ENCODE measurements at regions not wholly inside any gene's neighbourhood (a gene's known extent, or its start where the extent isn't known, plus 50 kb on each side); places are given as distances from the start of the nearest gene placed in this dataset.

DNA sequence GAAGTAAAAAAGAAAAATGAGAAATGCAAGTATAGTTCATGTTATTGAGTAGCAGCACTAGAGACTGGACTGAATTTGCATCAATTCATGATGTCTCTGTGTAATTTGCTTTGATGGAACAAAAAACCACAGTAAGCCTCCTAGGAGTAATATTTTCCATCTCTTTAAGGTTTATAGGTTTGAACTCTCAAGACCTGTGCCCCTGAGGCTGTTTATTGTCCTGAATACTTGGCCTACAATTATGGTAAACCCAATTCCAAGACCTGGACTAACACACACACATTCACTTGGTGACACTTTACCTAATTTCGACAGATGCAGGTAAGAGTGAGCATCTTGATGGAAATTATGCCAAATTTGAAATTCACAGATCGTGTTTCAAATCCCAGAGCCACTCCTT is 71.8 kb upstream of the ZNF521 start:
- TF ChIP-seq, protein P1, sequence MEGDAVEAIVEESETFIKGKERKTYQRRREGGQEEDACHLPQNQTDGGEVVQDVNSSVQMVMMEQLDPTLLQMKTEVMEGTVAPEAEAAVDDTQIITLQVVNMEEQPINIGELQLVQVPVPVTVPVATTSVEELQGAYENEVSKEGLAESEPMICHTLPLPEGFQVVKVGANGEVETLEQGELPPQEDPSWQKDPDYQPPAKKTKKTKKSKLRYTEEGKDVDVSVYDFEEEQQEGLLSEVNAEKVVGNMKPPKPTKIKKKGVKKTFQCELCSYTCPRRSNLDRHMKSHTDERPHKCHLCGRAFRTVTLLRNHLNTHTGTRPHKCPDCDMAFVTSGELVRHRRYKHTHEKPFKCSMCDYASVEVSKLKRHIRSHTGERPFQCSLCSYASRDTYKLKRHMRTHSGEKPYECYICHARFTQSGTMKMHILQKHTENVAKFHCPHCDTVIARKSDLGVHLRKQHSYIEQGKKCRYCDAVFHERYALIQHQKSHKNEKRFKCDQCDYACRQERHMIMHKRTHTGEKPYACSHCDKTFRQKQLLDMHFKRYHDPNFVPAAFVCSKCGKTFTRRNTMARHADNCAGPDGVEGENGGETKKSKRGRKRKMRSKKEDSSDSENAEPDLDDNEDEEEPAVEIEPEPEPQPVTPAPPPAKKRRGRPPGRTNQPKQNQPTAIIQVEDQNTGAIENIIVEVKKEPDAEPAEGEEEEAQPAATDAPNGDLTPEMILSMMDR (IDR thresholded peaks at IDR 0.05; ENCODE audit: poor library complexity): no peak
- TF ChIP-seq EZH2 (IDR thresholded peaks at IDR 0.05; ENCODE audit: borderline replicate concordance) (no peak), EZH2phosphoT487 (IDR thresholded peaks at IDR 0.05; ENCODE audit: low read depth, severe bottlenecking, unreplicated experiment) (no peak)
